A549 (cell line): ENCODE measurements at regions not wholly inside any gene's neighbourhood (a gene's known extent, or its start where the extent isn't known, plus 50 kb on each side); places are given as distances from the start of the nearest gene placed in this dataset.
"Not testable (repeated sequence)": the region's sequence is repeated elsewhere in the genome, so short reads cannot be mapped to it uniquely, and the experiment has no call there.

Source experiments
- ATAC-seq, 2 experiments: fragments of 200-7000 bp in 1 of 2; fragments of >200 bp in 1 of 2; cut with Nextera tagmentation in 1 of 2; cut with Tn5 transposase in 1 of 2; 3 replicates each; pipeline versions ENCODE4 v1.8.0 to v1.9.1; 2018 to 2020; ENCODE audit warnings: mild to moderate bottlenecking in 1 of 2, moderate library complexity in 1 of 2
- CTCF ChIA-PET: fragments of 300-600 bp; sonication (Branson Sonifier 250); formaldehyde crosslinking; extraction: SDS; loops from one replicate; lab custom pipeline; 2021; ENCODE audit warnings: antibody characterized with exemption, inconsistent platforms; lab: Yijun Ruan, JAX
- POLR2A ChIA-PET: fragments of 350-600 bp; formaldehyde crosslinking; extraction: SDS; loops from one replicate; lab custom pipeline; 2021; ENCODE audit warnings: antibody characterized with exemption, inconsistent platforms; lab: Yijun Ruan, JAX
- DNase-seq, 2 experiments: peaks; one replicate each; pipeline versions ENCODE4 v3.0.0 to v3.0.0-alpha.2; 2011 to 2016; ENCODE audit warnings: low read depth in 1 of 2, low spot score in 1 of 2
- FAIRE-seq: peaks from 2 replicates; lab custom pipeline; 2011; peaks lifted over from hg19 to GRCh38; lab: Jason Lieb, UNC
- H3K27ac ChIP-seq, 2 experiments: fragments of >200 bp; sonication (Bioruptor Twin); formaldehyde crosslinking; 3 replicates each; pipeline ENCODE4 v1.5.1; 2016 to 2017
- H3K4me1 ChIP-seq: fragments of >200 bp; sonication (Bioruptor Twin); formaldehyde crosslinking; 3 replicates; pipeline ENCODE4 v1.6.1; 2016
- H3K4me2 ChIP-seq: fragments of >200 bp; sonication (Bioruptor Twin); formaldehyde crosslinking; 3 replicates; pipeline ENCODE4 v1.6.1; 2016
- H3K4me3 ChIP-seq: fragments of >200 bp; sonication (Bioruptor Twin); formaldehyde crosslinking; 3 replicates; pipeline ENCODE4 v1.5.1; 2016
- H3K9me3 ChIP-seq: fragments of >200 bp; sonication (Bioruptor Twin); formaldehyde crosslinking; 3 replicates; pipeline ENCODE4 v1.6.1; 2016
- CBX2 ChIP-seq: fragments of 200-600 bp; sonication (generic); IDR thresholded peaks from 2 replicates; pipeline ENCODE4 v1.6.1; 2016; ENCODE audit warnings: low read depth, mild to moderate bottlenecking, borderline replicate concordance
- CEBPB ChIP-seq, 2 experiments: fragments of >200 bp in 1 of 2; sonication (Bioruptor Twin) in 1 of 2; formaldehyde crosslinking in 1 of 2; IDR thresholded peaks; 2 replicates each; pipeline ENCODE4 v1.6.1; 2012 to 2016
- EHF ChIP-seq: fragments of 250-450 bp; sonication (Bioruptor Pico); IDR thresholded peaks from 2 replicates; pipeline ENCODE4 v1.5.0; 2020; ENCODE audit warnings: mild to moderate bottlenecking
- ESRRA ChIP-seq: fragments of 150-350 bp; IDR thresholded peaks from 2 replicates; pipeline ENCODE4 v1.6.1; 2014; ENCODE audit warnings: mild to moderate bottlenecking, low read length, borderline replicate concordance
- FOSB ChIP-seq: fragments of 250-450 bp; sonication (Bioruptor Pico); IDR thresholded peaks from 2 replicates; pipeline ENCODE4 v1.5.0; 2020; ENCODE audit warnings: mild to moderate bottlenecking, moderate library complexity
- FOSL2 ChIP-seq, 2 experiments: fragments of 450-650 bp in 1 of 2; fragments of >200 bp in 1 of 2; sonication (Bioruptor Twin) in 1 of 2; formaldehyde crosslinking; IDR thresholded peaks; 2 replicates each; pipeline versions ENCODE4 v1.5.0 to v1.6.1; 2016 to 2020; ENCODE audit warnings: mild to moderate bottlenecking in 1 of 2, moderate library complexity in 1 of 2
- GATA3 ChIP-seq: IDR thresholded peaks from 2 replicates; pipeline ENCODE4 v1.6.1; 2012; ENCODE audit warnings: borderline replicate concordance
- HDAC2 ChIP-seq: fragments of 200-600 bp; sonication (generic); IDR thresholded peaks from 2 replicates; pipeline ENCODE4 v1.6.1; 2016
- HOXA7 ChIP-seq: fragments of 250-450 bp; sonication (Bioruptor Pico); IDR thresholded peaks from 2 replicates; pipeline ENCODE4 v1.5.0; 2020; ENCODE audit warnings: mild to moderate bottlenecking, moderate library complexity
- HOXB5 ChIP-seq: fragments of 250-450 bp; sonication (Bioruptor Pico); IDR thresholded peaks from 2 replicates; pipeline ENCODE4 v1.5.0; 2020; ENCODE audit warnings: mild to moderate bottlenecking, moderate library complexity
- JUNB ChIP-seq: fragments of >200 bp; sonication (Bioruptor Twin); formaldehyde crosslinking; IDR thresholded peaks from 2 replicates; pipeline ENCODE4 v1.6.1; 2016
- KDM5A ChIP-seq: fragments of 200-600 bp; sonication (generic); IDR thresholded peaks from 2 replicates; pipeline ENCODE4 v1.6.1; 2016; ENCODE audit warnings: antibody characterized with exemption, mild to moderate bottlenecking
- MAZ ChIP-seq: fragments of 150-350 bp; IDR thresholded peaks from 2 replicates; pipeline ENCODE4 v1.6.1; 2014; ENCODE audit warnings: antibody characterized with exemption, low read depth, low read length, borderline replicate concordance
- NR3C1 ChIP-seq: fragments of >200 bp; sonication (Bioruptor Twin); formaldehyde crosslinking; IDR thresholded peaks from 3 replicates; pipeline ENCODE4 v1.6.1; 2017
- PHF8 ChIP-seq: fragments of 200-600 bp; sonication (generic); IDR thresholded peaks from 2 replicates; pipeline ENCODE4 v1.6.1; 2016; ENCODE audit warnings: low read depth, mild to moderate bottlenecking, antibody characterized with exemption, moderate library complexity, borderline replicate concordance
- POLR2AphosphoS2 ChIP-seq: conservative IDR thresholded peaks from 2 replicates; pipeline ENCODE4 v1.6.1; 2012; ENCODE audit warnings: low read length, improper control_type of control experiment, inconsistent platforms
- RARB ChIP-seq: fragments of 250-450 bp; sonication (Bioruptor Pico); IDR thresholded peaks from 2 replicates; pipeline ENCODE4 v1.8.0; 2021; ENCODE audit warnings: mild to moderate bottlenecking, moderate library complexity
- RCOR1 ChIP-seq: fragments of 150-350 bp; IDR thresholded peaks from 2 replicates; pipeline ENCODE4 v1.6.1; 2014; ENCODE audit warnings: antibody characterized with exemption, low read length, low read depth
- RFX5 ChIP-seq: fragments of 450-650 bp; IDR thresholded peaks from 2 replicates; pipeline ENCODE4 v1.7.1; 2014; ENCODE audit warnings: antibody characterized with exemption, mild to moderate bottlenecking, moderate library complexity
- SREBF2 ChIP-seq: fragments of 450-650 bp; IDR thresholded peaks from 2 replicates; pipeline ENCODE4 v1.6.1; 2014; ENCODE audit warnings: mild to moderate bottlenecking, moderate library complexity
- TP53 ChIP-seq: fragments of 250-450 bp; sonication (Bioruptor Pico); IDR thresholded peaks from 2 replicates; pipeline ENCODE4 v1.5.0; 2021; ENCODE audit warnings: mild to moderate bottlenecking, moderate library complexity
- ZFP36 ChIP-seq: fragments of 450-650 bp; IDR thresholded peaks from 2 replicates; pipeline ENCODE4 v1.6.1; 2014; ENCODE audit warnings: borderline replicate concordance; ENCODE audit not compliant: partially characterized antibody
- ZNF302 ChIP-seq: fragments of 250-450 bp; sonication (Bioruptor Pico); IDR thresholded peaks from 2 replicates; pipeline ENCODE4 v1.9.0; 2021; ENCODE audit warnings: inconsistent platforms, mild to moderate bottlenecking, moderate library complexity
- WGBS: methylation state at CpG from one replicate; pipeline ENCODE4 v1.1.6; 2017; ENCODE audit errors: missing lambda C conversion rate; 5-methylcytosine and 5-hydroxymethylcytosine counted together
- TF ChIP-seq, protein P1 (sequence below): fragments of 200-600 bp; sonication (generic); IDR thresholded peaks from 2 replicates; pipeline ENCODE4 v1.6.1; 2016; ENCODE audit warnings: antibody characterized with exemption, mild to moderate bottlenecking, moderate library complexity
- TF ChIP-seq, protein P2 (sequence below): IDR thresholded peaks from 2 replicates; pipeline ENCODE4 v1.6.1; 2012
- TF ChIP-seq, protein P3 (sequence below): fragments of >200 bp; sonication (Bioruptor Twin); formaldehyde crosslinking; IDR thresholded peaks from 2 replicates; pipeline ENCODE4 v1.6.1; 2016

DNA sequence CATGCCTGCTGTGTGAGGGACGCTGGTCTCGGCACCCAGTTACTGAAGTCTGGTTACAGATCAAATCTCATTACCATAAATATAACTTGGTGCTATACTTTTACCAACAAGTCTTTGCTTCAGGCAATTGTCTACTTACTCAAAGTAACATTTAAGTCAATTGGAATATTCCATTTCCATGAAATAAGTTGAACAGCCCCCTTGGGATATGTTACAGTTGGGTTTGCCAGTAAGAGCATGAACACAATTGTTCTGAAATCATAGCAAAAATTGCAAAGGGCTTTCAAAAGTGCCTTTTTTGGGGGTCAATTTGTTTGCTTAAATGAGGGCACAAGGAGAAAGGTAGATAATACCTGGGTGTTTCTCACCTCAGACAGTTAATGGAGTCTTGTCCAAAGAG lies 170.9 kb upstream of the EXOC2 start:
- no peak for ATAC-seq
- H3K4me2 ChIP-seq: no peak overlapping the region

DNA sequence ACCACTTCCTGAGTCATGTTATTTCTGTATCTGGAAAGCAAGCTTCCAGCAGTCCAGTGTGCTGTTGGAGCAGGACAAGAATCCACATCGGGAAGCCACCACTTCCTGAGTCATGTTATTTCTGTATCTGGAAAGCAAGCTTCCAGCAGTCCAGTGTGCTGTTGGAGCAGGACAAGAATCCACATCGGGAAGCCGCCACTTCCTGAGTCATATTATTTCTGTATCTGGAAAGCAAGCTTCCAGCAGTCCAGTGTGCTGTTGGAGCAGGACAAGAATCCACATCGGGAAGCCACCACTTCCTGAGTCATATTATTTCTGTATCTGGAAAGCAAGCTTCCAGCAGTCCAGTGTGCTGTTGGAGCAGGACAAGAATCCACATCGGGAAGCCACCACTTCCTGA lies 170.2 kb upstream of the EXOC2 start:
- POLR2A ChIA-PET, H3K4me1 ChIP-seq, DNase-seq, H3K9me3 ChIP-seq, H3K4me2 ChIP-seq, CTCF ChIA-PET, H3K4me3 ChIP-seq, ATAC-seq, H3K27ac ChIP-seq, FAIRE-seq: not testable (repeated sequence)
- WGBS: 100% methylated on average over 2 of the region's 5 CpGs

More for the DNA sequence above, 170.9 kb upstream of the EXOC2 start:
- CTCF ChIA-PET: no interaction called here
- no peaks in the 10 kb centered on the region for H3K4me1 ChIP-seq
- 87% methylated on average over 2 of the region's 2 CpGs for WGBS
- DNase-seq (no peak), FAIRE-seq (no peak)
- TF ChIP-seq ESRRA (no peak), HOXB5 (CRISPR knock-in tag) (no peak), TP53 (CRISPR knock-in tag) (no peak), CBX2 (no peak), JUNB (no peak), GATA3 (no peak), SREBF2 (no peak), ZFP36 (no peak), PHF8 (no peak), POLR2AphosphoS2 (no peak), RARB (CRISPR knock-in tag) (no peak), HDAC2 (no peak)
- TF ChIP-seq, protein P1, sequence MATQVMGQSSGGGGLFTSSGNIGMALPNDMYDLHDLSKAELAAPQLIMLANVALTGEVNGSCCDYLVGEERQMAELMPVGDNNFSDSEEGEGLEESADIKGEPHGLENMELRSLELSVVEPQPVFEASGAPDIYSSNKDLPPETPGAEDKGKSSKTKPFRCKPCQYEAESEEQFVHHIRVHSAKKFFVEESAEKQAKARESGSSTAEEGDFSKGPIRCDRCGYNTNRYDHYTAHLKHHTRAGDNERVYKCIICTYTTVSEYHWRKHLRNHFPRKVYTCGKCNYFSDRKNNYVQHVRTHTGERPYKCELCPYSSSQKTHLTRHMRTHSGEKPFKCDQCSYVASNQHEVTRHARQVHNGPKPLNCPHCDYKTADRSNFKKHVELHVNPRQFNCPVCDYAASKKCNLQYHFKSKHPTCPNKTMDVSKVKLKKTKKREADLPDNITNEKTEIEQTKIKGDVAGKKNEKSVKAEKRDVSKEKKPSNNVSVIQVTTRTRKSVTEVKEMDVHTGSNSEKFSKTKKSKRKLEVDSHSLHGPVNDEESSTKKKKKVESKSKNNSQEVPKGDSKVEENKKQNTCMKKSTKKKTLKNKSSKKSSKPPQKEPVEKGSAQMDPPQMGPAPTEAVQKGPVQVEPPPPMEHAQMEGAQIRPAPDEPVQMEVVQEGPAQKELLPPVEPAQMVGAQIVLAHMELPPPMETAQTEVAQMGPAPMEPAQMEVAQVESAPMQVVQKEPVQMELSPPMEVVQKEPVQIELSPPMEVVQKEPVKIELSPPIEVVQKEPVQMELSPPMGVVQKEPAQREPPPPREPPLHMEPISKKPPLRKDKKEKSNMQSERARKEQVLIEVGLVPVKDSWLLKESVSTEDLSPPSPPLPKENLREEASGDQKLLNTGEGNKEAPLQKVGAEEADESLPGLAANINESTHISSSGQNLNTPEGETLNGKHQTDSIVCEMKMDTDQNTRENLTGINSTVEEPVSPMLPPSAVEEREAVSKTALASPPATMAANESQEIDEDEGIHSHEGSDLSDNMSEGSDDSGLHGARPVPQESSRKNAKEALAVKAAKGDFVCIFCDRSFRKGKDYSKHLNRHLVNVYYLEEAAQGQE: no peak
- H3K4me3 ChIP-seq: no peak overlapping the region
- H3K27ac ChIP-seq: no peak overlapping the region
- POLR2A ChIA-PET: no interaction called here
- no peaks in the 10 kb centered on the region for H3K9me3 ChIP-seq

DNA sequence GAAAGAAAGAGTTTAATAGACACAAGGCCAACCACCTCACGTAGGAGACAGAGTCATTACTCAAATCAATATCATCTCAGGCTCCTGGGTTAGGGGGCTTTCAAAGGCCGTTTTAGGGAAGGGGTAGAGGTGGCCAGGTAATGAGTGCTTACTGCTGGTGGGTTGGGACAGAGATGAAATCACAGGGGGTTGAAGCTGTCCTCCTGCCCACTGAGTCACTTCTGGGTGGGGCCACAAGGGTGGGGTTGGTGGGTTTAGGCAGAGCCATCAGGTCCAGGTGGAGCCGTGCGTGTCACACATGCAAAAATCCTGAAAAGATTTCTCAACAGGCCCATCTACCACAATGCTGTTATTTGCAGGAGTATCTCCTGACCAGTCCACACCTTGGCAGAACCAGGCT lies 167.0 kb upstream of the EXOC2 start:
- ChIA-PET POLR2A (no interaction called here), CTCF (interaction anchor here (0.7 to 1.5 kb wide), 3 partner anchors 11 to 559 kb away, joined by 3 to 4 read pairs (median 3); no protein-coding TSS in a partner anchor)
- no peak for ATAC-seq
- Histone ChIP-seq H3K27ac (no peak overlapping the region), H3K4me1 (no peaks in the 10 kb centered on the region), H3K4me3 (no peak overlapping the region), H3K4me2 (no peak overlapping the region), H3K9me3 (no peaks in the 10 kb centered on the region)
- no peak for DNase-seq
- no peak for FAIRE-seq
- 58% methylated on average over 4 of the region's 4 CpGs for WGBS
- TF ChIP-seq PHF8: no peak
- TF ChIP-seq MAZ: no peak
- TF ChIP-seq NR3C1: no peak
- TF ChIP-seq ESRRA: no peak
- TF ChIP-seq, protein P2, sequence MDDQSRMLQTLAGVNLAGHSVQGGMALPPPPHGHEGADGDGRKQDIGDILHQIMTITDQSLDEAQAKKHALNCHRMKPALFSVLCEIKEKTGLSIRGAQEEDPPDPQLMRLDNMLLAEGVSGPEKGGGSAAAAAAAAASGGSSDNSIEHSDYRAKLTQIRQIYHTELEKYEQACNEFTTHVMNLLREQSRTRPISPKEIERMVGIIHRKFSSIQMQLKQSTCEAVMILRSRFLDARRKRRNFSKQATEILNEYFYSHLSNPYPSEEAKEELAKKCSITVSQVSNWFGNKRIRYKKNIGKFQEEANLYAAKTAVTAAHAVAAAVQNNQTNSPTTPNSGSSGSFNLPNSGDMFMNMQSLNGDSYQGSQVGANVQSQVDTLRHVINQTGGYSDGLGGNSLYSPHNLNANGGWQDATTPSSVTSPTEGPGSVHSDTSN: no peak
- no peak for TF ChIP-seq RARB (CRISPR knock-in tag)
- no peak for TF ChIP-seq SREBF2
- no peak for TF ChIP-seq FOSB (CRISPR knock-in tag)
- no peak for TF ChIP-seq HOXB5 (CRISPR knock-in tag)
- no peak for TF ChIP-seq CEBPB (IDR thresholded peaks at IDR 0.05)
- TF ChIP-seq HOXA7 (CRISPR knock-in tag): no peak
- no peak for TF ChIP-seq EHF (CRISPR knock-in tag)
- TF ChIP-seq RFX5: no peak
- no peak for TF ChIP-seq RCOR1
- TF ChIP-seq, protein P3, sequence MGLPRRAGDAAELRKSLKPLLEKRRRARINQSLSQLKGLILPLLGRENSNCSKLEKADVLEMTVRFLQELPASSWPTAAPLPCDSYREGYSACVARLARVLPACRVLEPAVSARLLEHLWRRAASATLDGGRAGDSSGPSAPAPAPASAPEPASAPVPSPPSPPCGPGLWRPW: no peak
- TF ChIP-seq KDM5A: no peak
- TF ChIP-seq ZNF302 (CRISPR knock-in tag): no peak
- no peak for TF ChIP-seq FOSL2 (IDR thresholded peaks at IDR 0.05)
- no peak for TF ChIP-seq FOSL2 (CRISPR knock-in tag; IDR thresholded peaks at IDR 0.05)
